HG03066 (cell line): ENCODE measurements at regions not wholly inside any gene's neighbourhood (a gene's known extent, or its start where the extent isn't known, plus 50 kb on each side); places are given as distances from the start of the nearest gene placed in this dataset.

Experiments used
- ATAC-seq: cut with Tn5 transposase; IDR thresholded peaks from one replicate; pipeline ENCODE4 v1.9.1; 2021; ENCODE audit warnings: low read depth; ENCODE audit not compliant: unreplicated experiment

DNA sequence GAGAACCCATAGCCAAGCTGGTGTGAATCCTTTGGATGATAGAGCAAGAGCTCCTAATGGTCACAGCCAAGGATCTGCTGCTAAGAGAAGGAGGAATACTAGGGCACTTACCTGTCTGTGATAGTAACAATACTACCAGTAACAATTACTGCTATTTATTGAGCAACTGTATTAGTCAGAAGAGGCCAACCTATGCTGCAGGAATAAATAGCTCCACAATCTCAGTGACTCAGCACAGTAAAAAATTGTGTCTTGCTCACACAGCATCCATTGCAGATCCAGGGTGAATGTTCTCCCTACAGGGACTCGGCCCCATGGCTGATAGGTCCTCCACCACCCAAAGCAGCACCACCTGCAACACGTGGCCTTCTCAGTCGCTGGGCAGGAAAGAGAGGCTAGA is 257.6 kb upstream of the ZMIZ1 start:
- no peak for ATAC-seq

DNA sequence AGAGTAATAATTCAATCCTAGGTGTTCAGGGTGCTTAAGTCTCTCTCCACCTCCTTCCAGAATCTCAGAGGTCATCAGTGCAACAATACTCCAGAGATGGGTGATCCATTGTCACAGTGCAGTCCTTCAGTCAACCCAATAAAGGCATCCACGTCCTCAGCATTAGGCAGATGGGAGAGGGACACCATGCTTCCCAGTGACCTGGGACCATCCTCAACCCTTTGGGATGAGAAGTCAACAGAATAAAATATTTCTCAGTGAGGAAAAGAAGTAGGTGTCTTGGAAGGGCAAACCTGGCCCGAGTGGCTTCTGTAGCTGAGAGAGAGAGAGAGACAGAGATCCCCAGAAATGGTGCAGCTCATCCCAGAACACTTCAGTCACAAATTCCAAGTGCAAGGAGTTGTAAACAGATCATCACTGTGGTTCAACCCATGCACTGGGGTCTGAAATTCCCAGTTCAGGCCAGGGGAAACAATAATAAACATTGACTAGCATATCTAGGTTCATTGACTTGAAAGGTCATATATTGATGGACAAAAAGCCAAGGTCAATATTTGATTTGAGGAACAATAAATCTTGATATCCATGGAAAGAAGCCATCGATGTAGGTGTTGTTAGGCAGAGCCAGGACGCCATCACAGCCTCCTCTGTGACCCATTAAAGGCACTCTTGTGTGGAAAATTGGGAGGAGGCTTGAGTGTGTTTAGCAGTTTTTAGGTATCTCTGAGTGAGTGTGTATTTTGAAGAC is 256.0 kb upstream of the ZMIZ1 start:
- no peak for ATAC-seq

DNA sequence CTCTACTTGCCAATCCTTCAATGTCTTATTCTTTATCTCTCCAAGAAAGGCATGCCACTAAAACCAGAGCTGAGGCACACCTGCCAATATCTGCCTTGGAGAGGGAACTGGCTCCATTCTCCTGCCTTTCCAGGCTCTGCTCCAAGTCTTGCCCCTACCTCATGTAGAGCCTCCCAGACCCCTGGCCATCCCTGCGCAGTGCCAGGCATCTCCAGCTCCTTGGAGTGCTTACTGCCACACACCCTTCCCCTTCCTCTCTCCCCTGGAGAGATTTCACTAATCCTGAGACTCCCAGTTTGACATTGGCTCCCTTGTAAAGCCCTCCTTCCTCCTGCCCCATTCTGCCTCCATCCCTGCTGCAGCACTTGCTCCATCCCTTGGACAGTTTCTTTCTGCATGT is 255.2 kb upstream of the ZMIZ1 start:
- ATAC-seq = no peak

DNA sequence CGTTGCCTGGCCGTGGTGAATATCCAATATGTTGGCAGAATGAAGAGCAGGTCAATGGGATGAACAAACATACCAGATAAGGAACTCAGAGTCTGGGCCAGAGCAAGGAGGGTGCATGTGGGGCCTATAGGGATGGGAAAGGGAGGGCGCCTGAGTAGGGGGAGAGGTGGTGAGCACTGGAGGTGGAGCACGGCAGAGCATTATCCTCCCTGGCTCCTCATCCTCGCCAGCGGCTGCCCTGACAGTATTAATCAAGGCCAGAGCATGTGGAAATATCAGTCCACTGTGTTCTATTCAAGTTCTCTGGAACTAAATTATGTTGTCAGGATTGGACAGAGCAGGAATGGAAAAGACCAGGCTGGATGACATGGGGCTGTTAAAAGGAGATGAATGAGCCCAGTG is 254.8 kb upstream of the ZMIZ1 start:
- ATAC-seq = no peak

DNA sequence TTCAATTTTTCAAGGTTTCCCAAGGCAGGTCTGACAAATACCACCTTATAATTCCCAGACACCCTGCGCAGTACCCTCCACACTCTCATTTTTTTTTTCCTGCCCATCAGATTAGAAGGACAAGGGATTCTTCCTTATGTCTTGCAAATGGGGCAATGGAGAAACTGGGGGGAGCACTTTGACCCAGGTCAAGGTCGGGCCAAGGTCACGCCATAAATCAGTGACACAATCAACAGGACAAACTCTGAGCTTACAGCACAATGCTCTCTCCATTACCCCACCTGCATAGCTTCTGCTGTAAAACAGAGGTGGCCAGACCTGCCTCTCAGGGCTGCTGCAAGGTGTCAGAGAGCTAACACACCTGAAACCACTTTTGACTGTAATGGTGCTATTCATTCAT is 254.4 kb upstream of the ZMIZ1 start:
- ATAC-seq = no peak

DNA sequence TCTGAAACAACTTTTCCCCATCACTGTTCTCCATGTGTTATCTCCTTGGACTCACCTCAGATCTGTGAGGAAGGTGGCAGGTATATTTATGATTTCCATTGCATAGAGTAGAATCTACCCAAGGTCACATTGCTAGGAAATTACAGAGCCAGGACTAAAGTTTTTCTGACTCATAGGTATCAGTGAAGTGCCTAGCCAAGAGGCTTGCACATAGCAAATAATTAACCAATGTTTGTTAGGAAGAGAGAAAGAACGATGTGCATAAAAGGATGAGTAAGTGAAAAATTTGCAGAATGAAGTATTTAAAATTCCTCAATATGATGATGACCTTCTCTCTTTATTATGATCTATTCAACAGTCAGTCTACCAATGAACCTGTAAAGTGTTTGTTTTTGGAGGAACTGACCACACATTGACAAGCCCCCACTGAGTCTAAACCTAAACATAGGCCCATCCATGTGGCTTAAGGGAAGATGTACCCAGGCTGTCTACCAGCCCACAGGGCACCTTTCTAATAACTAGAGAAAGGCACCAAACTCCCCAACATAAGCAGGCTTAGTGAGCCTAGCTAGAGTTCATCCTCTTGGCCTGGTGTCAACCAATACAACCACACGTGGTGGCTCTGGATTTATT is 252.9 kb upstream of the ZMIZ1 start:
- no peak for ATAC-seq

DNA sequence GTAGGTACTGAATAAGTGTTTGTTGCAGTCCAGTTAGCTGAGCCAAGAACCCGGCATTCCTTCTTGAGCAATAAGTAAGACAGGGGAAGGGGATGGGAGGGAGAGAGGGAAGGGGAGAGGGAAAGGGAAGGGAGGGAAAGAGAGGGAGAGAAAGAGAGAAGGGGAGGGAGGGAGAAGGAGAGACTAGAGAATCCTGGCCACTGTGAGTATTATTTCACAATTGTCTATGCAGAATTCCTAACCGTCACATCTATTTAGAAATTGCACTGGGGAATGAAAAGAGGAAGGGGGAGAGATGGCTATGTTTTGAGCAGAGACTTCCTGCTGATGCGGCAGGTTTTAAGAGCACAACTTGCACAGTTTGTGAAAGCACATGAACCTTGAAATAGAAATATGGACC is 251.4 kb upstream of the ZMIZ1 start:
- ATAC-seq = no peak

DNA sequence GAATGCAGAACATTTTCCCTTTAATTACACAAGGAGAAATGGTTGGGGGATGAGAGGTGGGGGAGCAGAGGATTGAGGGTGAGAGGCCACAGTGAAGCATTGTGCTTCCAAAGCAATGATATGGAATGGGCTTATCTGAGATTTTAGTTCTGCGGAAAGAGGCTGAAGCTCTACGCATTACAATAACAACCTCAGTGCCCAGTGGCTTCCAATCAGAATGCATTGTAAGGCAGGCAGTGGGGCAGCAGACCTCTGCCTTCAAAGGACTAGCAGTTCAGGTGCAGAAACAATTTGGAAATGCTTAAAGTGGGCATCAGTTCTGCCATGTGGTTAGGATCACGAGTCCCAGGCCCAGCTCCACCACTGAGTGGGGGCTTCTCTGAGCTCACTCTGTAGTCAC is 251.0 kb upstream of the ZMIZ1 start:
- no peak for ATAC-seq

DNA sequence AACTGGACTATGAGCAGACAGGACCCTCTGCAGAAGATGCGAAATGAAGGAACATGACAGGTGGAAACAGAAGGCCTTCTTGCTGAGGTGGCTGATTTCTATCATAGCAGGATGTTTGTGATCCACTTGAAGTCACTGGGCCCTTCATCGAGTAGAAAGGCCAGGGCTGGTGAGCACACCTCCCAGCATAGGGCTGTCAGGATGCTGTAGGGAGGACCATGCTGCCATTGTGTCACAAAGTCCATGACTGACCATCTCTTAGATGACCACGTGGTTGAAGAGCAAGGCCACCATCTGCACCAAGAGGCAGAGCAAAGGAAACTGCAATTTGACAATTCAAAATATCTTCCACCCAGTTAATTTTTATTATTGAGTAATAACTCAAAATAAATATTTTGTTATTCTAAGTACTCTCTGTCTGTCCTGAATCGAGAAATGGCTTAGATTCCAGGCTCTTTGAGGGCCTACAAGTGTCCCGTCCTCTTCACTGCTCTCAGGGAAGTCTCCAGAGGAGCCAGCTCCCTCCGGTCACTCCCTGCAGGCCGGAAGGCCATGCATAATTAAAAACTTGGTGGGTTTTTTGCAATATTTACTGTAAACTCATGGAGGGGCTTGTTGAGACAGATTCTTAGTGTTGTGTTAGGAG is 249.3 kb upstream of the ZMIZ1 start:
- no peak for ATAC-seq

DNA sequence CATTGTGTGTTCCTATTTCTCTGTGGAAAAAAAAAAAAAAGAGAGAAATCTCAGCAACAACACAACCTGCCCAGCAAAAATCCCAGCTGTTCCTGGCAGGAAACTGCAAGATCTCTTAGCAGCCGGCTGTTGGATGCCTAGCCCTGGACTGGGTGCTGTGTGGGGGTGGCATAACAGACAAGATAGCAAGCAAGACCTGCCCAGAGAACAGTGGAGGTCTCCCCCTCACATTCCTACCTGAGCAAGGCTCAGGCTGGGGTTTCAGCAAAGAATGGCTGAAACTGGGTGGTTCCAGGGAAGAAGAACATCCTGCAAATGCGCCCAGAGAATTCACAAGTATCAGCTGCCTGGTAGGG is 248.8 kb upstream of the ZMIZ1 start:
- ATAC-seq = no peak

DNA sequence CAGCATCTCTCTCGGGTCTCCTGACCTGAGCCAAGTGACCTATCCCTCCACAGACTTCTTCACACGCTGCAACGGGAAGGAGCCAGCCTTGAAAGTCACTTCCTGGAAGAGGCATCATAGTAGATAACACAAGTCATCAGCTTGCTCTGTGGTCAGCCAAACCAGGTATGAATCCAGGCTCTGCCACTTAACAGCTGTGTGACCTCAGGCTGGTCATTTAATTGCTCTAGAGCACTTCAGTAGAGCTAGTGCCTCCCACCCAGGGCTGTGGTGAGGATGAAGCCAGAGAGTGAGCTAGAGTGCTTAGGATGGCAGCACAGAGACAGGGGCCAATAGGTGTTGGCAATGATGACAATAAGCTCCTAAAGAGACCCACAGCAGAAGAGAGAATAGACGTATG is 247.7 kb upstream of the ZMIZ1 start:
- no peak for ATAC-seq

DNA sequence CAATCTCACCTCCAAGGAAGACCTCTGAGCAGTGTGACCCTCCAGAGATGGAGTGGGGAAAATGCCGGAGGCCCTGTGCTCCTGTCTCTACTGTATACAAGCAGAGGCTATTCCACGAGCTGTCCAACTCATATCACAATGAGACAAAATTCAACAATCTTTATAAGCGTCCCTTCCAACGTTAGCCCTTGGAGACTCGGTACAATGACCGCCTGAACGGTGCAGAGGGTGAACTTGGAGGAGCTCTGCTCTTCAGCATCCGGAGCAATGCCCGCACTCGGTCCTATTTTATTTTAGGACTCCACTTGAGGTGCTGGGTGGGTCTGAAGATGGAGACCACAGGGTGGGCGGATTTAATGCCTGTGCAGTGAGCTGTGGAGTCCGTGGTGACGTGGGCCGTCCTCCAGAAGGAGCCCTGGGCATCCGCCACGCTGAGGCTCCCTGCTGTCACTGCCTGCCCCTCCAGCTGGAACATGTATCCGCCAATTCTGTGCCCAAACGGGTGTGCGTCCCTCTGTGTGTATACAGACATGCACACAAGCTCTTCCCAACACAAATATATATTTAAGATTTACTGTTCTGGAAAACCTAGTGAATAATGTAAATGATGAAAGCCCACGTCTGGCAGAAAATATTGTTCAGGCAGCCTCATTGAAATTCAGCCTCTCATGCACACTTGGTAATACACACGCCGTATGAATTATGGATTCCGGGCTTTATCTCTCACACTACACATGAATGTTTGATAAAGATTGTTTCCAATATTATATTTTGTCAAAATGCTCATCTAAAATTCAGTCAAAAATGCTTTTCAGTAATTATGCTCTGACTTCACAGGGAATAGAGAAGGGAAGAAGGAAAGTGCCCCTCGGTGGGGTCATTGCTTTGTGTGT is 239.9 kb upstream of the ZMIZ1 start:
- ATAC-seq = no peak

DNA sequence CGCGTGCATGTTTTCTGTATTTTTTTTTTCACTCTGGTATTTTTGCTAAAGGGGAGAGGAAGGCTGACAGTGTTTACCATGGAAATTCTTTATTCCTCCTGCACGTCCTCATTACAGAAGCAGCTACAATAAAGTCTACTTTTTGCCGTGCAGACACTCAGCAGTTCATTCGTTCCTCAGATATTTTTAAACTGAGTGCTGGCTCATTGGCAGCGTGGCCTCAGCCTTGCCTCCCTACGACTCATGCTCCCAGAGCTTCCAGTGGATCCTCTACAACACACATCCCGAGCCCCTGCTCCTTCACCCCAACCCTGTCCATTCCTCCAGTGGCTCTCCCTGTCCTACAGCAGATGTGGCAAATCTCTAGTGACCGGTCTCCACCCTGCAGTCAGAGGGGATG is 239.2 kb upstream of the ZMIZ1 start:
- no peak for ATAC-seq

DNA sequence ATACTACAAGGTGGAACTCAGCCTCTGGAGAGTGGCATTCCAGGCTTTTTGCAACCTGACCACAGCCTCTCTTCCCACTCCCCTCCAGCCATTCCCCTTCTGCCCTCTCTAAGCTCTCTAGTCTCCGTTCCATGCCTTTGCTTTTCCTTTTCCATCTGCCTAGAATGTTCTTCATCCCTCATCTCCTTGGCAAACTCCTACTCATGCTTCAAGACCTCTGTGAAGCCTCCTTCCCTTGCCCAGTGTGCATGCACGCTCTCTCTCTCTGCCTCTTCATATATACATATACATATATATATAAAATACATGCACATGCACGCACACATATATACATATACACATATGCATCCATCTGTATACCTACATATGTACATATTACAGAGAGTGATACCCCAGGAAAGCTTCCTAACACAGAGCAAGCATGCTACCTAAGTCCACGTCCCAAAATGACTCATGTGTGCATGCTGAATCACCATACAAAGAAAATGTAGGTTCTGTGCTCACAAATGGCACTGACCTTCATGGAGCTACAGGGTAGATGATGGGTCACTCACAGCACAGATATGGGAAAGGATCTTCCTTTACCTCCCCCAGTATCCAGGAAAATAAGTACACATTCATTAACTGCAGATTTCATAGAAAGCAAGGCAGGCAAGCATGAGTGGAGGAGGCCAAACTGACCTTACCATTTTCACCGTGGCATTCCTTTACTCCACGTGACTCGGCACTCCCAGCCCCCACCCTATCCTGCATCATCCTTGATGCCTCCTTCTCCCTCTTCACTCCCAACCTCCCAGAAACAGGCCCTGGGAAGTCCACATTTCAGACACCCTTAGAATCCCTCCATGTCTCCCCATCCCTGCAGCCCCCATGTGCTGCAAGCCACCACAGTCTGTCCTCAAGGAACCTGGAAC is 238.4 kb upstream of the ZMIZ1 start:
- ATAC-seq = no peak

DNA sequence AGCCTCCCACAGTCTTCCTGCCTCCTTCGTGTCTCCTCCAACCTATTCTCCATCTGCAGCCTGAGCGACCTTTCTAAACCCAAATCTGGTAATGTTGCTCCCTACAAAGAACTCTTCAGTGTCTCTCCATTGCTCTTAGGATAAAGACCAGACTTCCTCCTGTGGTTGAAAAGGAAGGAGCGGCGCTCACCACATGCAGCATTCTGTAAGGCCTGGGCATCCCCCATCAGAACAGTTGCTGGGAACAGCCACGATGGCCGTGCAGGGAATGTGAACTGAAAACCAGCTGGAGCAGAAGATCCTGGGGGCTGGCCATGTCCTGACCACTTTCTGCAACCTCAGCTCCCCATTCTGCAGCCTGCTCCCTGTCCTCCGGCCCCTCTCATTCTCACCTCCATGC is 237.8 kb upstream of the ZMIZ1 start:
- ATAC-seq = no peak

DNA sequence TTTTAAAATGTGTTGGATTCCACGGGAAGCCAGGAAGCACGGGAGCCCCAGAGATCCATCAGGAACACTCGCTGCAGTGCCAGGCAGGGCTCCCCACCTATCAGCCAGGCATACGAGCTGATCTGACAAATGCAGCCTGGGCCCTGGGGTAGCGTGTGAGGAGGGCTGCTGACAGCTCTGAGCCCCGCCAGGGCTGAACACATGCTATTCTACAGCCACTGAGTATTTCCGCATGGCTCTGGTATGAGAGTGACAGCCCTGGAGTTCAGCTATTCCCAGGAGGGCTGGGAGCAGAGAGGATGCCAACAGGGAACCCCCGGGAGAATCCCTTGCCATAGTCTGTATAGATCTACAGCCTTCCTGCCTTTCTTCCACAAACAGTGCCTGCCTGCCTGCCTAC is 237.3 kb upstream of the ZMIZ1 start:
- ATAC-seq = no peak

DNA sequence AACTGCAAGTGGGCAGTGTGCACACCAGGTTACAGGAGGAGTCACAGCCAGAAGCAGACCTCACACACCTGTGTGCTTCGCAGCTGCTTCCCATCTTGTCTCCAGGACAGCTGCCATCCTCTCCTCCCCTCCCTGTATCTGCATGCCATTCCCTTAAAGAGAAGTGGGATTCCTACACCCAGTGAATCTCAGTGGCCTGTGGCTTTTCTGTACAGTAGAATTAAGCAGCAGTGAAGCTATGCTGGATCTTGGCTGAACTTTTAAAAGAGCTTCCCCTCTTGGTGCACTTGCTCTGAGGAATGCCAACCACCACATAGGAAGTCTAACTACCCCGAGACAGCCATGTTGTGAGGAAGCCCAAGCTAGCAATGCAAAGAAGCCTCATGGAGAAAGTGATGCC is 236.5 kb upstream of the ZMIZ1 start:
- ATAC-seq = no peak

DNA sequence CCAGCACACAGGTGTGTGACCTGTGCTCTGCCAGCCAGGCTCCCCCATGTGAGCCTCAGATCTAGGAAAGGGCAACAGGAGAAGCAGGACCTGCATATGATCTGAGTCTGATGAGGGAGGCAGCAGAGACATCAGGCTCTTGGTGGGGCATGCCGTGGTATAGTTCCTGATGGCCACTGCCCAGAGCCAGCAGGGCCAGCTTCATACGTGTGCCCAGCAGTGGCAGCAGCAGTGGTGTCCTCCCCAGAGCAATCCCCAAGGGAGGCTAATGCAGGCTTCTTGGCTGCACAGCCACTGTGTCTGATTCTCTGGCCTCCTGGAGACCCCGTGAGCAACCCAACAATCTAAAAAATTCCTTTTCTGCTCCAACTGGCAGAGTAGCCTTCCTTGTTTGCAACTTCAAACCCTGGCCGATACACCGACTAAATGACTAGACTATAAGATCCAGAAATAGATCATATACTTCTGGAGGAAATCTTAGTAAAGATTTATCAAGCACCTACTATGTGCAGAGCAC is 230.6 kb upstream of the ZMIZ1 start:
- ATAC-seq = no peak

DNA sequence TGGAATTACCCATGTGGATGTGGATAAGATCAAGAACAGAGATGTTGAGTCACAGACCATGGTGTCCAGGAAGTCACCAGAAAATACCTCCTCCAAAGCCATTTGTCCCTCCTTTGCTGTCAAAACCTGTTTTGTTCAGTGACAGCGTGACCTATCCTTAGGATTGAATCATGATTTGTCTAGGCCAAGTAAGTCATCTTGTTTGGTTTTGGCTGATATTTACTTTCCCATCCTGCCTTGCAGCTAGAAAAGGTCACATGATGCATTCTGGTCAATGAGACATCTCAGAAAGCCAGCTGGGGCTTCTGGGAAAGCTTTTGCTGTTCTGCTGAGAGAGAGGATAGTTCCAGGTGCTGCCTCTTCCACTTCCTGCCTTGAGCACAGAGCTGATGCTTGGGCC is 225.3 kb upstream of the ZMIZ1 start:
- no peak for ATAC-seq
